IMR-90 (cell line): ENCODE measurements at regions not wholly inside any gene's neighbourhood (a gene's known extent, or its start where the extent isn't known, plus 50 kb on each side); places are given as distances from the start of the nearest gene placed in this dataset.

Source experiments
- ATAC-seq: fragments of 200-7000 bp; cut with Tn5 transposase; 2 replicates; pipeline ENCODE4 v1.9.1; 2020; ENCODE audit warnings: low read depth, mild to moderate bottlenecking, moderate library complexity
- BruUV-seq: library from RNA; stranded (reverse); fragments of 400-500 nt; replicated peaks from 2 replicates; lab custom pipeline; 2021; lab: Mats Ljungman, UMichigan
- CTCF ChIA-PET: fragments of 300-600 bp; formaldehyde crosslinking; extraction: SDS; loops from one replicate; lab custom pipeline; 2021; ENCODE audit warnings: antibody characterized with exemption; lab: Yijun Ruan, JAX
- POLR2A ChIA-PET: fragments of 300-600 bp; sonication (Branson Sonifier 250); formaldehyde crosslinking; loops from one replicate; lab custom pipeline; 2022; ENCODE audit warnings: antibody characterized with exemption; ENCODE audit not compliant: unreplicated experiment; lab: Charles Lee
- DNase-seq: peaks from one replicate; pipeline ENCODE4 v3.0.0; 2013
- H2AFZ ChIP-seq: replicated peaks from 2 replicates; pipeline ENCODE3; 2013; ENCODE audit warnings: low read length, mild to moderate bottlenecking; ENCODE audit not compliant: poor library complexity
- H2AK5ac ChIP-seq: 2 replicates; pipeline ENCODE4 v1.6.1; 2013; ENCODE audit warnings: low read depth, low read length, inconsistent platforms
- H2AK9ac ChIP-seq: replicated peaks from 2 replicates; pipeline ENCODE3; 2013; ENCODE audit warnings: mild to moderate bottlenecking, low read depth, low read length, moderate library complexity; ENCODE audit not compliant: poor library complexity
- H2BK120ac ChIP-seq: 2 replicates; pipeline ENCODE4 v1.6.1; 2013; ENCODE audit warnings: low read depth, low read length, inconsistent platforms
- H2BK15ac ChIP-seq: 3 replicates; pipeline ENCODE4 v1.6.1; 2013; ENCODE audit warnings: low read depth, low read length, inconsistent platforms
- H2BK20ac ChIP-seq: 2 replicates; pipeline ENCODE4 v1.6.1; 2013; ENCODE audit warnings: low read depth, mild to moderate bottlenecking, inconsistent platforms, low read length, moderate library complexity
- H2BK5ac ChIP-seq: 2 replicates; pipeline ENCODE4 v1.6.1; 2013; ENCODE audit warnings: mild to moderate bottlenecking, low read depth, low read length, inconsistent platforms; ENCODE audit not compliant: poor library complexity, severe bottlenecking
- H3K14ac ChIP-seq: replicated peaks from 2 replicates; pipeline ENCODE4 v1.6.1; 2013; ENCODE audit warnings: low read depth, low read length, inconsistent platforms
- H3K18ac ChIP-seq: 2 replicates; pipeline ENCODE4 v1.6.1; 2013; ENCODE audit warnings: low read depth, low read length, control low read depth
- H3K23ac ChIP-seq: 2 replicates; pipeline ENCODE4 v1.6.1; 2013; ENCODE audit warnings: low read depth, low read length, inconsistent platforms
- H3K27ac ChIP-seq: 2 replicates; pipeline ENCODE4 v1.5.1; 2013; ENCODE audit warnings: mild to moderate bottlenecking, control low read depth, low read length; ENCODE audit not compliant: insufficient read depth
- H3K27me3 ChIP-seq: 2 replicates; pipeline ENCODE4 v1.6.1; 2013; ENCODE audit warnings: low read length; ENCODE audit not compliant: control insufficient read depth, insufficient read depth
- H3K36me3 ChIP-seq: 2 replicates; pipeline ENCODE4 v1.6.1; 2013; ENCODE audit warnings: low read length, mixed read lengths; ENCODE audit not compliant: control insufficient read depth, insufficient read depth
- H3K4ac ChIP-seq: 2 replicates; pipeline ENCODE4 v1.6.1; 2013; ENCODE audit warnings: low read depth, low read length, inconsistent platforms
- H3K4me1 ChIP-seq: 2 replicates; pipeline ENCODE4 v1.6.1; 2013; ENCODE audit warnings: low read length, mixed read lengths; ENCODE audit not compliant: control insufficient read depth, insufficient read depth
- H3K4me2 ChIP-seq: 2 replicates; pipeline ENCODE4 v1.6.1; 2013; ENCODE audit warnings: low read depth, mild to moderate bottlenecking, control low read depth, low read length, moderate library complexity
- H3K4me3 ChIP-seq: 2 replicates; pipeline ENCODE4 v1.5.1; 2013; ENCODE audit warnings: low read depth, mild to moderate bottlenecking, control low read depth, low read length, moderate library complexity; ENCODE audit not compliant: insufficient read depth
- H3K56ac ChIP-seq: 2 replicates; pipeline ENCODE4 v1.6.1; 2013; ENCODE audit warnings: low read length, inconsistent platforms; ENCODE audit not compliant: insufficient read depth; ENCODE audit errors: extremely low read depth
- H3K79me1 ChIP-seq, 2 experiments: 2 replicates each; pipeline ENCODE4 v1.6.1; 2013; ENCODE audit warnings: low read length in 2 of 2, inconsistent platforms in 1 of 2, low read depth in 1 of 2
- H3K9ac ChIP-seq: 2 replicates; pipeline ENCODE4 v1.6.1; 2013; ENCODE audit warnings: low read depth, low read length, control low read depth
- H3K9me1 ChIP-seq: 2 replicates; pipeline ENCODE4 v1.6.1; 2013; ENCODE audit warnings: low read length, inconsistent platforms; ENCODE audit not compliant: insufficient read depth
- H3K9me3 ChIP-seq: 2 replicates; pipeline ENCODE4 v1.6.1; 2013; ENCODE audit warnings: low read length; ENCODE audit not compliant: control insufficient read depth, insufficient read depth
- H4K20me1 ChIP-seq: 2 replicates; pipeline ENCODE4 v1.6.1; 2013; ENCODE audit warnings: low read length, inconsistent platforms; ENCODE audit not compliant: insufficient read depth
- H4K5ac ChIP-seq: 2 replicates; pipeline ENCODE4 v1.6.1; 2013; ENCODE audit warnings: mild to moderate bottlenecking, low read depth, low read length, control low read depth
- H4K8ac ChIP-seq, 2 experiments: 2 replicates each; pipeline ENCODE4 v1.6.1; 2013; ENCODE audit warnings: low read depth in 2 of 2, low read length in 2 of 2, control low read depth in 1 of 2, inconsistent platforms in 1 of 2
- H4K91ac ChIP-seq: 2 replicates; pipeline ENCODE4 v1.6.1; 2013; ENCODE audit warnings: low read depth, low read length, inconsistent platforms; ENCODE audit not compliant: insufficient read depth
- BHLHE40 ChIP-seq: fragments of 150-350 bp; IDR thresholded peaks from 2 replicates; pipeline ENCODE4 v1.6.1; 2016; ENCODE audit warnings: mild to moderate bottlenecking, low read depth, low read length
- CEBPB ChIP-seq: IDR thresholded peaks from 2 replicates; pipeline ENCODE4 v1.6.1; 2012; ENCODE audit warnings: low read depth, low read length, improper control_type of control experiment
- CHD1 ChIP-seq: IDR thresholded peaks from 2 replicates; pipeline ENCODE4 v1.6.1; 2012; ENCODE audit warnings: low read depth, low read length, improper control_type of control experiment
- CTCF ChIP-seq: conservative IDR thresholded peaks from 2 replicates; pipeline ENCODE4 v1.5.1; 2012; ENCODE audit warnings: mild to moderate bottlenecking, low read depth, low read length, improper control_type of control experiment
- FOS ChIP-seq: fragments of 150-350 bp; IDR thresholded peaks from 2 replicates; pipeline ENCODE4 v1.6.1; 2016; ENCODE audit warnings: low read depth, low read length
- MAFK ChIP-seq: IDR thresholded peaks from 2 replicates; pipeline ENCODE4 v1.6.1; 2012; ENCODE audit warnings: low read depth, low read length, improper control_type of control experiment
- MAZ ChIP-seq: IDR thresholded peaks from 2 replicates; pipeline ENCODE4 v1.6.1; 2012; ENCODE audit warnings: low read depth, mild to moderate bottlenecking, low read length, improper control_type of control experiment, moderate library complexity, borderline replicate concordance
- MXI1 ChIP-seq: IDR thresholded peaks from 2 replicates; pipeline ENCODE4 v1.6.1; 2012; ENCODE audit warnings: low read depth, mild to moderate bottlenecking, low read length, moderate library complexity, borderline replicate concordance
- NFE2L2 ChIP-seq: fragments of 150-350 bp; IDR thresholded peaks from 2 replicates; pipeline ENCODE4 v1.6.1; 2016; ENCODE audit warnings: low read depth, mild to moderate bottlenecking, low read length
- POLR2A ChIP-seq: IDR thresholded peaks from 2 replicates; pipeline ENCODE4 v1.6.1; 2012; ENCODE audit warnings: mild to moderate bottlenecking, low read depth, low read length
- RAD21 ChIP-seq: IDR thresholded peaks from 2 replicates; pipeline ENCODE4 v1.6.1; 2012; ENCODE audit warnings: low read length, improper control_type of control experiment
- RCOR1 ChIP-seq: IDR thresholded peaks from 2 replicates; pipeline ENCODE4 v1.6.1; 2012; ENCODE audit warnings: mild to moderate bottlenecking, low read length, improper control_type of control experiment; ENCODE audit not compliant: insufficient replicate concordance
- RFX5 ChIP-seq: IDR thresholded peaks from 2 replicates; pipeline ENCODE4 v1.8.0; 2012; ENCODE audit warnings: low read depth, mild to moderate bottlenecking, low read length, moderate library complexity
- SMC3 ChIP-seq: fragments of 150-350 bp; IDR thresholded peaks from 2 replicates; pipeline ENCODE4 v1.6.1; 2016; ENCODE audit warnings: low read depth, mild to moderate bottlenecking, antibody characterized with exemption, low read length, moderate library complexity
- USF2 ChIP-seq: fragments of 150-350 bp; IDR thresholded peaks from 2 replicates; pipeline ENCODE4 v1.6.1; 2017; ENCODE audit warnings: mild to moderate bottlenecking, antibody characterized with exemption, low read length, low read depth
- WGBS, 2 experiments: methylation state at CpG; one replicate each; pipeline versions ENCODE4 v1.1.5 to v1.1.7; 2013; ENCODE audit warnings: missing lambda C conversion rate in 2 of 2; ENCODE audit not compliant: insufficient read length in 1 of 2; ENCODE audit errors: extremely low coverage in 2 of 2; 5-methylcytosine and 5-hydroxymethylcytosine counted together
- dilution Hi-C: fragments of 300-500 bp; cut with HindIII; formaldehyde crosslinking; loops from one replicate; pipeline ENCODE4 v1.14.3; 2018; ENCODE audit warnings: low sequenced_read_pairs; ENCODE audit not compliant: unreplicated experiment
- in situ Hi-C: fragments of 300-500 bp; cut with MboI; formaldehyde crosslinking; loops from 3 replicates; pipeline ENCODE4 v1.14.3; 2019; ENCODE audit warnings: low sequenced_read_pairs, inconsistent platforms, mixed read lengths
- intact Hi-C: fragments of 100-400 bp; cut with micrococcal nuclease; formaldehyde crosslinking; loops from 2 replicates; pipeline ENCODE4 v1.10.0; 2022
- TF ChIP-seq, protein P1 (sequence below): fragments of 150-350 bp; IDR thresholded peaks from 2 replicates; pipeline ENCODE4 v1.6.1; 2016; ENCODE audit warnings: low read depth, mild to moderate bottlenecking, low read length, moderate library complexity, borderline replicate concordance

DNA sequence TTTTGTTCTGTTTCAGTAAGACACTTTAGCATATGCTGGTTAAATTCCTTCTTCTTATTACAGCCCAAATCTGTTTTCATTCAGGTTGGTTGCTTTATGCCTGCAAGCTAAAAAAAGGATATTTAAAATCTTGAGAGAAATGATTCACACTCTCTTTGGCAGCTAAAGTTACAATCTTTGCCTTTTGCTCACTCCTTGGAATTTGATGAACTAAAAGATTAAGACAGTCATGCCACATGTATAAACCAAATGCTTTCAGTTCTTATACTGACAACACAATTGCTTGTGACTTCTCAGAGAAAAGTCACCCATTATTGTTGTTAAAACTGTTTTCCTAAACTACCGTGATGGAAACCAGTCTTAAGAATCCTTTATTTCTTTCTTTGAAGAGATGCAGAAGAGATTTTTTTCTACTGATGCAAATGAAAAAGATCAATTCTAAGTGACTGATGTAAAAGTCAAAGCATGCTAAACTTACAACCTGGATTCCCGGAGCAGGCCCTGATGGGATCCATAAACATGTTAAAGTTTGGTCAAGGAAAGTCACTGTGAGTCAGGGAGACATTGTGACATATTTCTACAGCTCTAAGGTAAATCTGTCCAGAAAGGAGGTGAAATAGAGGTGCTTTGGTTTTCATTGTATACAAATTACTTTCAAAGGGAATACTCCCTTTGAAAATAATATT lies 144.2 kb upstream of the CDH10 start:
- Histone ChIP-seq H3K9ac (no peak overlapping the region), H2AK5ac (no peak overlapping the region), H2AFZ (no peak overlapping the region), H3K27me3 (no peaks in the 10 kb centered on the region), H2BK15ac (no peak overlapping the region), H3K23ac (no peak overlapping the region), H2BK5ac (no peak overlapping the region), H3K4me2 (no peak overlapping the region), H3K79me1 (no peaks in the 10 kb centered on the region), H4K5ac (no peak overlapping the region), H2AK9ac (no peak overlapping the region), H3K56ac (no peak overlapping the region), H3K36me3 (no peaks in the 10 kb centered on the region), H3K4ac (no peak overlapping the region), H2BK120ac (no peak overlapping the region), H3K9me1 (no peaks in the 10 kb centered on the region), H3K9me3 (peaks cover 2% of the 10 kb centered on the region; the same call in 1 of the 2 replicates), H4K8ac (no peak overlapping the region), H4K91ac (no peak overlapping the region), H3K4me3 (no peak overlapping the region), H3K14ac (no peak overlapping the region), H4K20me1 (no peaks in the 10 kb centered on the region), H3K18ac (no peak overlapping the region), H3K4me1 (no peaks in the 10 kb centered on the region), H2BK20ac (no peak overlapping the region), H3K27ac (no peak overlapping the region)
- no peak for DNase-seq
- WGBS, 2 experiments = no CpG with 5 or more reads among the region's 2 CpGs
- CTCF ChIA-PET = no interaction called here
- BruUV-seq = no TSS peak
- dilution Hi-C loops = no loop called here
- intact Hi-C loops = no loop called here
- POLR2A ChIA-PET = no interaction called here
- TF ChIP-seq MXI1 (no peak), CTCF (no peak), RAD21 (no peak), POLR2A (no peak), RCOR1 (no peak), SMC3 (no peak), FOS (no peak), RFX5 (no peak), USF2 (no peak), MAZ (no peak), MAFK (no peak), NFE2L2 (no peak), CEBPB (no peak), BHLHE40 (no peak), CHD1 (no peak)
- TF ChIP-seq, protein P1, sequence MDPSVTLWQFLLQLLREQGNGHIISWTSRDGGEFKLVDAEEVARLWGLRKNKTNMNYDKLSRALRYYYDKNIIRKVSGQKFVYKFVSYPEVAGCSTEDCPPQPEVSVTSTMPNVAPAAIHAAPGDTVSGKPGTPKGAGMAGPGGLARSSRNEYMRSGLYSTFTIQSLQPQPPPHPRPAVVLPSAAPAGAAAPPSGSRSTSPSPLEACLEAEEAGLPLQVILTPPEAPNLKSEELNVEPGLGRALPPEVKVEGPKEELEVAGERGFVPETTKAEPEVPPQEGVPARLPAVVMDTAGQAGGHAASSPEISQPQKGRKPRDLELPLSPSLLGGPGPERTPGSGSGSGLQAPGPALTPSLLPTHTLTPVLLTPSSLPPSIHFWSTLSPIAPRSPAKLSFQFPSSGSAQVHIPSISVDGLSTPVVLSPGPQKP = no peak
- in situ Hi-C loops = no loop called here
- no peak for ATAC-seq
